Spleen (tissue), 11 donors: ENCODE measurements at regions not wholly inside any gene's neighbourhood (a gene's known extent, or its start where the extent isn't known, plus 50 kb on each side); places are given as distances from the start of the nearest gene placed in this dataset.

Source experiments
- DNase-seq: peaks from one replicate; pipeline ENCODE4 v3.0.0-alpha.2; 2020
- H3K27ac ChIP-seq, 8 donors: fragments of 200-600 bp; sonication (generic) in 7 of 8; 1 replicate in 4 of 8; 2 replicates in 4 of 8; pipeline versions ENCODE4 v1.5.0 to v1.8.0; 2016 to 2021; ENCODE audit warnings: inconsistent platforms in 4 of 8, mild to moderate bottlenecking in 4 of 8, moderate library complexity in 1 of 8
- H3K27me3 ChIP-seq, 7 donors: fragments of 200-600 bp; sonication (generic) in 6 of 7; replicated peaks in 1 of 7; 1 replicate in 4 of 7; 2 replicates in 3 of 7; pipeline versions ENCODE4 v1.5.0 to v1.8.0; 2016 to 2021; ENCODE audit warnings: inconsistent platforms in 3 of 7, mild to moderate bottlenecking in 1 of 7
- H3K36me3 ChIP-seq, 6 donors: fragments of 200-600 bp; sonication (generic) in 5 of 6; 1 replicate in 4 of 6; 2 replicates in 2 of 6; pipeline versions ENCODE4 v1.5.0 to v1.8.0; 2016 to 2021; ENCODE audit warnings: inconsistent platforms in 2 of 6
- H3K4me1 ChIP-seq, 6 donors: fragments of 200-600 bp; sonication (generic) in 5 of 6; 1 replicate in 3 of 6; 2 replicates in 3 of 6; pipeline versions ENCODE4 v1.5.0 to v1.8.0; 2016 to 2021; ENCODE audit warnings: inconsistent platforms in 3 of 6
- H3K4me3 ChIP-seq, 8 donors: fragments of 200-600 bp; sonication (generic) in 7 of 8; 1 replicate in 4 of 8; 2 replicates in 4 of 8; pipeline versions ENCODE4 v1.5.0 to v1.8.0; 2016 to 2021; ENCODE audit warnings: inconsistent platforms in 4 of 8, mild to moderate bottlenecking in 4 of 8, moderate library complexity in 2 of 8
- H3K9me3 ChIP-seq, 8 donors: fragments of 200-600 bp; sonication (generic) in 7 of 8; 1 replicate in 4 of 8; 2 replicates in 4 of 8; pipeline versions ENCODE4 v1.5.0 to v1.8.0; 2016 to 2021; ENCODE audit warnings: inconsistent platforms in 4 of 8
- POLR2A ChIP-seq, 3 donors: fragments of 450-650 bp; IDR thresholded peaks; one replicate each; pipeline ENCODE4 v1.5.1; 2017; ENCODE audit warnings: antibody characterized with exemption in 3 of 3, mild to moderate bottlenecking in 1 of 3
- POLR2AphosphoS5 ChIP-seq, 3 donors: sonication (generic); formaldehyde crosslinking; IDR thresholded peaks; one replicate each; pipeline ENCODE4 v1.5.1; 2017; ENCODE audit warnings: antibody characterized with exemption in 3 of 3
- WGBS, 5 donors: extraction: QIAGEN DNeasy Blood & Tissue Kit in 3 of 5; methylation state at CpG; one replicate each; pipeline versions ENCODE4 v1.1.5 to v1.1.7; 2013 to 2018; 5-methylcytosine and 5-hydroxymethylcytosine counted together
- intact Hi-C: fragments of 100-400 bp; cut with DNase I; formaldehyde crosslinking; loops from one replicate; pipeline ENCODE4 v1.15.0; 2023; ENCODE audit warnings: low total_unique reads
- TF ChIP-seq, protein P1 (sequence below), 11 experiments: fragments of 200-600 bp in 7 of 11; fragments of 450-650 bp in 4 of 11; sonication (generic) in 4 of 11; IDR thresholded peaks in 8 of 11; conservative IDR thresholded peaks in 3 of 11; 1 replicate in 7 of 11; 2 replicates in 4 of 11; pipeline versions ENCODE4 v1.4.0 to v1.8.0; 2016 to 2021; ENCODE audit warnings: antibody characterized with exemption in 11 of 11, inconsistent platforms in 4 of 11, mild to moderate bottlenecking in 1 of 11
- donor health status: healthy with polysubstance abuse.
- donor health status: DM: no; HTN: no; CAD: no; lungs with moderate emphysema.
- donor health status: DM: no; HTN: no; CAD: no.
- donor health status: Bipolar disorder and iron deficiency.
- donor health status: healthy.
- donor health status: DM: no; HTN: no; CAD: no.
- donor health status: DM: yes; HTN: yes; CAD: no.

DNA sequence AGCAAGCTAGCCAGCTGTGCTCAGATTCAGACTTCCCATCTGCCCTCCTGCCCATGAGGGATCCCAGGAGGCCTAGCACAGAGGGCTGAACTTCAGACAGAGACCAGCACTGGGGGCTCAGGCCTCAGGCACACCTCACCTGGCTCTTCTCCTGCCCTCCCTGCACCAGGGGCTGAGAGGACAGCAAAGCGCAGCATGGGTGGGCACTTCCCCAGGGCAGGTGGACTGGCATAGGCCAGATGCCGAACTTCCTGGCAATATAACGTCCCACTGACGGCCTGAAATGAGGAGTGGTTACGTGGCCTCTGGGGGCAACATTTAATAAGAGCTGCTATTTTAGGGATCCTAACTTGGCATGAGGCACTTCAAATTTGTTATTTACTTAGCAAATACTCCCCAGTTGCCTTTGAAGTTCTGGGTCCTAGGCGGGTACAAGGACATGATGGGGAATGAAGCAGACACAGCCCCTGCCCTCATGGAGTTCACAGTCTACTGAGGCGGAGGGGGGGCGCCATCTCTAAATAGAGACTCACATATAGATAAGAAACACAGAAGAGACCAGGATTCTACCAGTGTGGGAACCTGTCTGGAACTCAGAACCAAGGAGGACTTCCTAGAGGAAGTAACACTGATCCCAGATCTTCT, 101.8 kb upstream of the ZMIZ1 start:
- no peak overlapping the region for H3K27ac ChIP-seq
- H3K4me3 ChIP-seq = no peak overlapping the region
- TF ChIP-seq POLR2A (IDR thresholded peaks at IDR 0.05) = no peak
- TF ChIP-seq, protein P1, sequence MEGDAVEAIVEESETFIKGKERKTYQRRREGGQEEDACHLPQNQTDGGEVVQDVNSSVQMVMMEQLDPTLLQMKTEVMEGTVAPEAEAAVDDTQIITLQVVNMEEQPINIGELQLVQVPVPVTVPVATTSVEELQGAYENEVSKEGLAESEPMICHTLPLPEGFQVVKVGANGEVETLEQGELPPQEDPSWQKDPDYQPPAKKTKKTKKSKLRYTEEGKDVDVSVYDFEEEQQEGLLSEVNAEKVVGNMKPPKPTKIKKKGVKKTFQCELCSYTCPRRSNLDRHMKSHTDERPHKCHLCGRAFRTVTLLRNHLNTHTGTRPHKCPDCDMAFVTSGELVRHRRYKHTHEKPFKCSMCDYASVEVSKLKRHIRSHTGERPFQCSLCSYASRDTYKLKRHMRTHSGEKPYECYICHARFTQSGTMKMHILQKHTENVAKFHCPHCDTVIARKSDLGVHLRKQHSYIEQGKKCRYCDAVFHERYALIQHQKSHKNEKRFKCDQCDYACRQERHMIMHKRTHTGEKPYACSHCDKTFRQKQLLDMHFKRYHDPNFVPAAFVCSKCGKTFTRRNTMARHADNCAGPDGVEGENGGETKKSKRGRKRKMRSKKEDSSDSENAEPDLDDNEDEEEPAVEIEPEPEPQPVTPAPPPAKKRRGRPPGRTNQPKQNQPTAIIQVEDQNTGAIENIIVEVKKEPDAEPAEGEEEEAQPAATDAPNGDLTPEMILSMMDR (IDR thresholded peaks at IDR 0.05 in 8 of 11, conservative IDR thresholded peaks at IDR 0.05 in 3 of 11) = no peak
- no peak for TF ChIP-seq POLR2AphosphoS5 (IDR thresholded peaks at IDR 0.05)
- H3K4me1 ChIP-seq = peaks cover 3 to 53% (median 24%) of the 10 kb centered on the region in 6 donors
- intact Hi-C loops = no loop called here
- 88 to 93% (median 89%) methylated on average over 8 of the region's 8 CpGs for WGBS, 5 donors
- no peaks in the 10 kb centered on the region for H3K36me3 ChIP-seq
- peak; percentile 52 for DNase-seq
- H3K9me3 ChIP-seq = no peaks in the 10 kb centered on the region
- H3K27me3 ChIP-seq = peaks cover 0 to 26% (median 0%) of the 10 kb centered on the region in 7 donors

DNA sequence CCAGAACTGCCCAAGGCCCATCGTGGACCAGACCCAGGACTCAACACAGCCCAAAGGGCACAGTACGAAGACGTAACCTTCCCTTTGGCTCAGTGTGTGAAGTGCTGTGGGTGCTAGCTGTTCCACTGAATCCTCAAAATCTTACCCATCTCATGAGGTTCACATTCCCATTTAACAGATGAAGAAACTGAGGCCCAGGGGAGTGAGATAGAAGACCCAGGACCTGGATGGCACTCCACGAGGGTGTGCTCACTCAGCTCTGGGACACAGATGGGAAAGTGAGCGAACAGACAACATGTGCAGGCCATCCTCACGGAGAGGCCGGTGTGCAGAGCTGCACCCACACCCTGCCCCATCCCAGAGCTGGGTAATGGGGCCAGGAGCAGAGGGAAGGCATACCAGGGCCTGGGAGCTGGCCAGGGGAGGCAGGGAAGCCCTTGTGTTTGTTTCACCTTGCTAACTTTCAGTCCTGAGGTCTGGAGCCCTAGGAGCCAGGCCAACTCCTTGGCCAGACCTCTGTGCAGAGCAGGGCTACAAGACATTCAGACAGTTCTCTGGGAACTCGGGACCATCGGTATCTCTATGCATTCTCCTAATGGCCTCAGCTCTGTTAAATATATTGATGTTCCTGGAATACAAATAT, 100.3 kb upstream of the ZMIZ1 start:
- H3K27me3 ChIP-seq = peaks cover 0 to 40% (median 0%) of the 10 kb centered on the region in 7 donors
- TF ChIP-seq, protein P1 (IDR thresholded peaks at IDR 0.05 in 8 of 11, conservative IDR thresholded peaks at IDR 0.05 in 3 of 11) = no peak
- no peak for TF ChIP-seq POLR2A (IDR thresholded peaks at IDR 0.05)
- no peak for TF ChIP-seq POLR2AphosphoS5 (IDR thresholded peaks at IDR 0.05)
- peaks cover 15 to 54% (median 33%) of the 10 kb centered on the region in 6 donors for H3K4me1 ChIP-seq
- H3K9me3 ChIP-seq = no peaks in the 10 kb centered on the region
- no peak overlapping the region for H3K27ac ChIP-seq
- WGBS, 5 donors = 84 to 93% (median 92%) methylated on average over 9 of the region's 9 CpGs
- intact Hi-C loops = no loop called here
- DNase-seq = no peak
- H3K4me3 ChIP-seq = no peak overlapping the region
- no peaks in the 10 kb centered on the region for H3K36me3 ChIP-seq

DNA sequence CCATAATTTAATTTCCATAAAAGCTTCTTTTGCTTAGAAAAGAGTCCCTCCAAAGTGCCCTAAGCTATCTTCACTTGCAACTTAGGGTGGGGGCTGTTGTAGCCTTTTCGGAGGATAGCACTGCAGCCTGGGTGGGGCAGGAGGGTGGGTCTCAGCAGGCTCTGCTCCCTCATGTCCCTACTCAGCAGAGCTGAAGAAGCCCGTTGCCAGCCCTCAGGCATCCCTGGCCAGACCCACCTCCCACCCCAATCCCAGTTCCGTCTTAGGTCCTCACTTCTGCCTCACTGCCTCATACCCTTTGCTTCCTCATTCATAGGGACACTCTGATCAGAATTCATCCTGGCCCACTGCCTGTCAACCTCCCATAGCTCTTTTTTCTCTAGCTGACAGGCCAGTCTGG, 99.8 kb upstream of the ZMIZ1 start:
- H3K4me1 ChIP-seq = peaks cover 13 to 54% (median 33%) of the 10 kb centered on the region in 6 donors
- H3K36me3 ChIP-seq = no peaks in the 10 kb centered on the region
- H3K27me3 ChIP-seq = peaks cover 0 to 41% (median 0%) of the 10 kb centered on the region in 7 donors
- WGBS, 5 donors = 79 to 90% (median 89%) methylated on average over 3 of the region's 3 CpGs
- peak overlapping the region in 3 of 8 donors; percentile 31 to 49 (median 35) for H3K27ac ChIP-seq
- intact Hi-C loops = no loop called here
- TF ChIP-seq POLR2AphosphoS5 (IDR thresholded peaks at IDR 0.05) = no peak
- TF ChIP-seq, protein P1 (IDR thresholded peaks at IDR 0.05 in 8 of 11, conservative IDR thresholded peaks at IDR 0.05 in 3 of 11) = no peak
- TF ChIP-seq POLR2A (IDR thresholded peaks at IDR 0.05) = no peak
- H3K9me3 ChIP-seq = no peaks in the 10 kb centered on the region
- no peak for DNase-seq
- no peak overlapping the region for H3K4me3 ChIP-seq

DNA sequence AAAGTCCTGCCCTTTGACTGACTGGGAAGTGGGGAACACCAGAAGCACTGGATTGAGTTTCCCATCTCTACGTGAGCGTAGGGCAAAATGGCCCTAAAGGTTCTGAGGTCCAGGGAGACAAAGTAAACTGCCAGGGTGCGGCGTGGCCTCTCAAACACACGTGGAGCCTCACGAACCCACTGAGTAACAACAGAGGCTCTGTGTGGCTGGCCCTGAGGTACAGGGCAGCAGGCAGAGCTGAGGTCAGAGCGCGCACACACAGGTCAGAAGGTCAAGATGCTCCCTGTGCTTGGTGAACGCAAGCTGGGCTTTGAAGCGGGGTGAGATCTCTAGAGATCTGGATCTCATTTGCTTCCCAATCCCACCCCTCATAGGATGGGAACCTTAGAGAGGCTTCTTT, 99.0 kb upstream of the ZMIZ1 start:
- Histone ChIP-seq H3K4me1 (peaks cover 13 to 54% (median 37%) of the 10 kb centered on the region in 6 donors), H3K36me3 (no peaks in the 10 kb centered on the region), H3K27me3 (peaks cover 0 to 45% (median 0%) of the 10 kb centered on the region in 7 donors), H3K27ac (peak overlapping the region in 4 of 8 donors; percentile 14 to 49 (median 33)), H3K4me3 (no peak overlapping the region), H3K9me3 (no peaks in the 10 kb centered on the region)
- no peak for DNase-seq
- WGBS, 5 donors = 85 to 92% (median 86%) methylated on average over 10 of the region's 10 CpGs
- TF ChIP-seq, protein P1 (IDR thresholded peaks at IDR 0.05 in 8 of 11, conservative IDR thresholded peaks at IDR 0.05 in 3 of 11) = no peak
- TF ChIP-seq POLR2A (IDR thresholded peaks at IDR 0.05) (no peak), POLR2AphosphoS5 (IDR thresholded peaks at IDR 0.05) (no peak)
- intact Hi-C loops = loop anchor here (5.0 kb wide), 1 partner anchor 98 kb away; the partner anchor contains the start of gene ZMIZ1
